Neural cell (in vitro differentiated cells): ENCODE measurements at regions not wholly inside any gene's neighbourhood (a gene's known extent, or its start where the extent isn't known, plus 50 kb on each side); places are given as distances from the start of the nearest gene placed in this dataset.

Experiments used
- H2AFZ ChIP-seq: fragments of 200-600, 300-800 bp; sonication (generic), shearing (Covaris generic); 2 replicates; pipeline ENCODE4 v1.6.0; 2014; ENCODE audit warnings: low read depth, mild to moderate bottlenecking, antibody characterized with exemption, low read length, moderate library complexity
- H3F3A ChIP-seq: fragments of 200-600 bp; shearing (Covaris generic); 2 replicates; pipeline ENCODE4 v1.6.1; 2016; ENCODE audit warnings: mild to moderate bottlenecking, moderate library complexity, mixed read lengths, antibody characterized with exemption, low read length; ENCODE audit not compliant: insufficient read depth, poor library complexity, severe bottlenecking
- H3K27ac ChIP-seq: fragments of 200-600, 300-800 bp; sonication (generic), shearing (Covaris generic); 2 replicates; pipeline ENCODE4 v1.5.1; 2014; ENCODE audit warnings: mild to moderate bottlenecking, low read length, moderate library complexity
- H3K27me3 ChIP-seq: fragments of 300-800, 200-600 bp; sonication (generic), shearing (Covaris generic); 2 replicates; pipeline ENCODE4 v1.6.0; 2014; ENCODE audit warnings: mild to moderate bottlenecking, low read depth, low read length, moderate library complexity; ENCODE audit not compliant: insufficient read depth
- H3K36me3 ChIP-seq: fragments of 300-800, 200-600 bp; sonication (generic), shearing (Covaris generic); 2 replicates; pipeline ENCODE4 v1.5.1; 2014; ENCODE audit warnings: mild to moderate bottlenecking, antibody characterized with exemption, low read length, moderate library complexity; ENCODE audit not compliant: insufficient read depth
- H3K4me2 ChIP-seq: fragments of 300-800, 200-600 bp; sonication (generic), shearing (Covaris generic); 2 replicates; pipeline ENCODE4 v1.6.0; 2014; ENCODE audit warnings: mild to moderate bottlenecking, low read length
- H3K4me3 ChIP-seq: fragments of 300-800, 200-600 bp; sonication (generic), shearing (Covaris generic); 2 replicates; pipeline ENCODE4 v1.5.1; 2014; ENCODE audit warnings: mild to moderate bottlenecking, low read length, moderate library complexity
- H3K79me2 ChIP-seq: fragments of 200-600 bp; shearing (Covaris generic); replicated peaks from 2 replicates; pipeline ENCODE4 v1.6.0; 2014; ENCODE audit warnings: mild to moderate bottlenecking, low read length, moderate library complexity; ENCODE audit not compliant: insufficient read depth
- H3K9ac ChIP-seq: fragments of 300-800, 200-600 bp; sonication (generic), shearing (Covaris generic); 2 replicates; pipeline ENCODE4 v1.6.1; 2016; ENCODE audit warnings: mild to moderate bottlenecking, low read length, mixed read lengths
- H3K9me2 ChIP-seq: fragments of 200-600 bp; shearing (Covaris generic); 2 replicates; pipeline ENCODE4 v1.6.1; 2016; ENCODE audit warnings: mild to moderate bottlenecking, low read length, mixed read lengths; ENCODE audit not compliant: insufficient read depth
- H3K9me3 ChIP-seq: fragments of 200-600, 300-800 bp; sonication (generic), shearing (Covaris generic); 2 replicates; pipeline ENCODE4 v1.6.1; 2016; ENCODE audit warnings: mild to moderate bottlenecking, mixed run types, low read length, moderate library complexity, mixed read lengths
- H4K20me1 ChIP-seq: fragments of 200-600 bp; shearing (Covaris generic); 2 replicates; pipeline ENCODE4 v1.6.1; 2016; ENCODE audit warnings: mild to moderate bottlenecking, mixed run types; ENCODE audit not compliant: insufficient read depth
- EP300 ChIP-seq: fragments of 450-650 bp; conservative IDR thresholded peaks from 2 replicates; pipeline ENCODE4 v1.6.1; 2014; ENCODE audit warnings: antibody characterized with exemption, mild to moderate bottlenecking, moderate library complexity; ENCODE audit not compliant: poor library complexity, severe bottlenecking
- EZH2 ChIP-seq: fragments of 200-600, 300-800 bp; shearing (Covaris generic), sonication (generic); IDR thresholded peaks from 2 replicates; pipeline ENCODE4 v1.6.1; 2014; ENCODE audit warnings: antibody characterized with exemption, low read length, borderline replicate concordance, mild to moderate bottlenecking; ENCODE audit not compliant: insufficient read depth, poor library complexity, severe bottlenecking
- MXI1 ChIP-seq: fragments of 450-650 bp; conservative IDR thresholded peaks from 2 replicates; pipeline ENCODE4 v1.6.1; 2014; ENCODE audit warnings: antibody characterized with exemption, mild to moderate bottlenecking; ENCODE audit not compliant: poor library complexity, severe bottlenecking
- POLR2AphosphoS5 ChIP-seq: IDR thresholded peaks from 2 replicates; pipeline ENCODE4 v1.6.1; 2012
- RAD21 ChIP-seq: fragments of 450-650 bp; conservative IDR thresholded peaks from 2 replicates; pipeline ENCODE4 v1.6.1; 2014; ENCODE audit warnings: antibody characterized with exemption, mild to moderate bottlenecking, moderate library complexity
- SMC3 ChIP-seq: fragments of 450-650 bp; conservative IDR thresholded peaks from 2 replicates; pipeline ENCODE4 v1.6.1; 2014; ENCODE audit warnings: antibody characterized with exemption, mild to moderate bottlenecking, moderate library complexity; ENCODE audit not compliant: poor library complexity
- TAF1 ChIP-seq: IDR thresholded peaks from 2 replicates; pipeline ENCODE4 v1.6.1; 2012; ENCODE audit warnings: low read depth
- TF ChIP-seq, protein P1 (sequence below): fragments of 450-650 bp; IDR thresholded peaks from 2 replicates; pipeline ENCODE4 v1.5.1; 2014; ENCODE audit warnings: antibody characterized with exemption, mild to moderate bottlenecking, moderate library complexity; ENCODE audit not compliant: poor library complexity, severe bottlenecking
- TF ChIP-seq, protein P2 (sequence below): IDR thresholded peaks from 2 replicates; pipeline ENCODE4 v1.6.1; 2012; ENCODE audit warnings: borderline replicate concordance

DNA sequence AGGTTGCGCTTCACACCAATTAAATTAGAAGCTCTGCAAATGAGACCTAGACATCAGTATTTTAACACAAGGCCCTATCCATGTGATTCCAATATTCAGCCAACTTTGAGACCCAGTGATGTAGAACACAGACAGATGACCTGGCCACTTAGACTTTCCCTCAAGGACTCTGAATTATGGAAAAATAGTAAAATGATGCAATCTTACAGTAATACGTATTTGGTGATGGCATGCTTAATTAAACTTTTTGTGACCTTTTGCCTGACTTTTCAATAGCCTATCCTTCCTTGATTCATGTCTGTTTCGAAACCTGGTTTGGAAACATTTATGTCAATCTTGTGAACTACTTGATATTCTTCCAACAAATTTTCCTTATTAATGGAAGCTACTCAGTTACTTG is 521.2 kb downstream of the KCNA4 start:
- Histone ChIP-seq H3K27me3 (no peaks in the 10 kb centered on the region), H3K36me3 (no peaks in the 10 kb centered on the region), H3F3A (no peaks in the 10 kb centered on the region), H3K9ac (no peak overlapping the region), H3K4me3 (no peak overlapping the region), H3K79me2 (no peaks in the 10 kb centered on the region), H3K9me3 (no peaks in the 10 kb centered on the region), H3K4me2 (no peak overlapping the region), H4K20me1 (no peaks in the 10 kb centered on the region), H3K9me2 (no peaks in the 10 kb centered on the region), H2AFZ (no peak overlapping the region), H3K27ac (no peak overlapping the region)
- no peak for TF ChIP-seq EP300
- TF ChIP-seq, protein P1, sequence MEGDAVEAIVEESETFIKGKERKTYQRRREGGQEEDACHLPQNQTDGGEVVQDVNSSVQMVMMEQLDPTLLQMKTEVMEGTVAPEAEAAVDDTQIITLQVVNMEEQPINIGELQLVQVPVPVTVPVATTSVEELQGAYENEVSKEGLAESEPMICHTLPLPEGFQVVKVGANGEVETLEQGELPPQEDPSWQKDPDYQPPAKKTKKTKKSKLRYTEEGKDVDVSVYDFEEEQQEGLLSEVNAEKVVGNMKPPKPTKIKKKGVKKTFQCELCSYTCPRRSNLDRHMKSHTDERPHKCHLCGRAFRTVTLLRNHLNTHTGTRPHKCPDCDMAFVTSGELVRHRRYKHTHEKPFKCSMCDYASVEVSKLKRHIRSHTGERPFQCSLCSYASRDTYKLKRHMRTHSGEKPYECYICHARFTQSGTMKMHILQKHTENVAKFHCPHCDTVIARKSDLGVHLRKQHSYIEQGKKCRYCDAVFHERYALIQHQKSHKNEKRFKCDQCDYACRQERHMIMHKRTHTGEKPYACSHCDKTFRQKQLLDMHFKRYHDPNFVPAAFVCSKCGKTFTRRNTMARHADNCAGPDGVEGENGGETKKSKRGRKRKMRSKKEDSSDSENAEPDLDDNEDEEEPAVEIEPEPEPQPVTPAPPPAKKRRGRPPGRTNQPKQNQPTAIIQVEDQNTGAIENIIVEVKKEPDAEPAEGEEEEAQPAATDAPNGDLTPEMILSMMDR = no peak
- TF ChIP-seq, protein P2, sequence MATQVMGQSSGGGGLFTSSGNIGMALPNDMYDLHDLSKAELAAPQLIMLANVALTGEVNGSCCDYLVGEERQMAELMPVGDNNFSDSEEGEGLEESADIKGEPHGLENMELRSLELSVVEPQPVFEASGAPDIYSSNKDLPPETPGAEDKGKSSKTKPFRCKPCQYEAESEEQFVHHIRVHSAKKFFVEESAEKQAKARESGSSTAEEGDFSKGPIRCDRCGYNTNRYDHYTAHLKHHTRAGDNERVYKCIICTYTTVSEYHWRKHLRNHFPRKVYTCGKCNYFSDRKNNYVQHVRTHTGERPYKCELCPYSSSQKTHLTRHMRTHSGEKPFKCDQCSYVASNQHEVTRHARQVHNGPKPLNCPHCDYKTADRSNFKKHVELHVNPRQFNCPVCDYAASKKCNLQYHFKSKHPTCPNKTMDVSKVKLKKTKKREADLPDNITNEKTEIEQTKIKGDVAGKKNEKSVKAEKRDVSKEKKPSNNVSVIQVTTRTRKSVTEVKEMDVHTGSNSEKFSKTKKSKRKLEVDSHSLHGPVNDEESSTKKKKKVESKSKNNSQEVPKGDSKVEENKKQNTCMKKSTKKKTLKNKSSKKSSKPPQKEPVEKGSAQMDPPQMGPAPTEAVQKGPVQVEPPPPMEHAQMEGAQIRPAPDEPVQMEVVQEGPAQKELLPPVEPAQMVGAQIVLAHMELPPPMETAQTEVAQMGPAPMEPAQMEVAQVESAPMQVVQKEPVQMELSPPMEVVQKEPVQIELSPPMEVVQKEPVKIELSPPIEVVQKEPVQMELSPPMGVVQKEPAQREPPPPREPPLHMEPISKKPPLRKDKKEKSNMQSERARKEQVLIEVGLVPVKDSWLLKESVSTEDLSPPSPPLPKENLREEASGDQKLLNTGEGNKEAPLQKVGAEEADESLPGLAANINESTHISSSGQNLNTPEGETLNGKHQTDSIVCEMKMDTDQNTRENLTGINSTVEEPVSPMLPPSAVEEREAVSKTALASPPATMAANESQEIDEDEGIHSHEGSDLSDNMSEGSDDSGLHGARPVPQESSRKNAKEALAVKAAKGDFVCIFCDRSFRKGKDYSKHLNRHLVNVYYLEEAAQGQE = no peak
- TF ChIP-seq TAF1 = no peak
- TF ChIP-seq POLR2AphosphoS5 = no peak
- no peak for TF ChIP-seq MXI1
- TF ChIP-seq EZH2 = no peak
- no peak for TF ChIP-seq SMC3
- no peak for TF ChIP-seq RAD21

DNA sequence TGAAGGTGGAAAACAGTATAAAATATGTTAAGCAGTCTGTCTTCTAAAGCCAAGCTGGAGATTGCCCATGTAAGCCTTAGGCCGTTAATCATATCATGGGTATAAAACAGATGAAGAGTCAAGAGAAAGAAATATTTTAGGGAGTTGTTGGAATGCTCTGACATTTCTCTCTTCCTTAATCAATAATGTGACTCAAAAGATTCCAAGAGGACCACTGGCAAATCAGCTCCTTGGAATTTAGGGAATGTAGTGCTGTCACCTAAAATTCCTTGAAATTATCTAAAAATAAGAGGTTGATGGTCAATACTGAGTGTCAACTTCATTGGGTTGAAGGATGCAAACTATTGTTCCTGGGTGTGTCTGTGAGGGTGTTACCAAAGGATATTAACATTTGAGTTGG is 525.9 kb downstream of the KCNA4 start:
- Histone ChIP-seq H3K9me3 (no peaks in the 10 kb centered on the region), H3K79me2 (no peaks in the 10 kb centered on the region), H3K4me2 (no peak overlapping the region), H3K36me3 (no peaks in the 10 kb centered on the region), H3K9me2 (no peaks in the 10 kb centered on the region), H2AFZ (no peak overlapping the region), H4K20me1 (no peaks in the 10 kb centered on the region), H3F3A (no peaks in the 10 kb centered on the region), H3K9ac (no peak overlapping the region), H3K27me3 (no peaks in the 10 kb centered on the region), H3K4me3 (no peak overlapping the region), H3K27ac (no peak overlapping the region)
- TF ChIP-seq EZH2 (no peak), RAD21 (no peak), SMC3 (no peak), MXI1 (no peak), POLR2AphosphoS5 (no peak)

DNA sequence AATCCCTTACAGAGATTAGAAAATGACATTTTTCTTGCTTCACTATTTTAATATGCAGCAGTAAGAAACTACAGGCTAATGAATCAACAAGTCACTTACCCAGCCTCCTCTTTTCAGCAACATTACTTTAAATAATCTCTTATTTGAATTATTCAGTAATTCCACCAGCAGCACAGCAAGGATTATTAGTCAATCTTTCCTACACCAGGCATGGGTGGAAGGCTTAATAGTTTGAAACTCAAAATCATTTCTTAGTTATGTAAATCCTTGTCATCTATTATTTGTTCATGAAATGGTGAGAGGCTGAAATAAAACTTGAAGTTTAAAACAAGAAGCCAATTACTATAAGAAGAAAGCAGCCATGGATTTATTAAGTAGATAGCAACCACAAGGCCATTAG is 530.5 kb downstream of the KCNA4 start:
- Histone ChIP-seq H3F3A (no peaks in the 10 kb centered on the region), H3K4me3 (no peak overlapping the region), H2AFZ (no peak overlapping the region), H3K4me2 (no peak overlapping the region), H3K9me3 (no peaks in the 10 kb centered on the region), H3K36me3 (no peaks in the 10 kb centered on the region), H3K79me2 (no peaks in the 10 kb centered on the region), H4K20me1 (no peaks in the 10 kb centered on the region), H3K27ac (no peak overlapping the region), H3K27me3 (no peaks in the 10 kb centered on the region), H3K9ac (no peak overlapping the region), H3K9me2 (no peaks in the 10 kb centered on the region)
- TF ChIP-seq, protein P2 = no peak
- TF ChIP-seq POLR2AphosphoS5 (no peak), MXI1 (no peak), SMC3 (no peak)
